GM12865 (cell line): ENCODE measurements at regions not wholly inside any gene's neighbourhood (a gene's known extent, or its start where the extent isn't known, plus 50 kb on each side); places are given as distances from the start of the nearest gene placed in this dataset.

Experiments
- DNase-seq: peaks from one replicate; pipeline ENCODE4 v3.0.0; 2010; ENCODE audit warnings: low read depth
- H3K4me3 ChIP-seq: 2 replicates; pipeline ENCODE4 v1.5.1; 2011; ENCODE audit warnings: mild to moderate bottlenecking, low read depth, low read length, control low read depth
- CTCF ChIP-seq: IDR thresholded peaks from 2 replicates; pipeline ENCODE4 v1.5.1; 2011; ENCODE audit warnings: low read length, control low read depth, low read depth, inconsistent platforms; ENCODE audit not compliant: insufficient read depth; ENCODE audit errors: missing control alignments

- no peak for DNase-seq
- no peak overlapping the region for H3K4me3 ChIP-seq
- TF ChIP-seq CTCF: no peak
Measured at GRCh38 chr21:35607406-35607805, 452.9 kb downstream of the SETD4 start.

GRCh38 chr21:35606578-35606977 lies 453.7 kb downstream of the SETD4 start:
- H3K4me3 ChIP-seq: no peak overlapping the region
- DNase-seq: no peak
- no peak for TF ChIP-seq CTCF

GRCh38 chr21:35606146-35606545 lies 454.2 kb downstream of the SETD4 start:
- TF ChIP-seq CTCF: no peak
- H3K4me3 ChIP-seq: no peak overlapping the region
- no peak for DNase-seq

GRCh38 chr21:35603494-35603893 lies 456.8 kb downstream of the SETD4 start:
- no peak for DNase-seq
- TF ChIP-seq CTCF: no peak
- no peak overlapping the region for H3K4me3 ChIP-seq

- no peak for DNase-seq
- no peak for TF ChIP-seq CTCF
- H3K4me3 ChIP-seq: no peak overlapping the region
Measured at GRCh38 chr21:35602811-35603362, 457.4 kb downstream of the SETD4 start.

- TF ChIP-seq CTCF: no peak
- DNase-seq: no peak
- H3K4me3 ChIP-seq: no peak overlapping the region
Measured at GRCh38 chr21:35601211-35601610, 459.1 kb downstream of the SETD4 start.

GRCh38 chr21:35599164-35599563 lies 461.2 kb downstream of the SETD4 start:
- H3K4me3 ChIP-seq: no peak overlapping the region
- DNase-seq: no peak
- no peak for TF ChIP-seq CTCF
